NOMO-1 treated with DMSO at 0.1 percent for 48 hours (cell line): ENCODE measurements at regions not wholly inside any gene's neighbourhood (a gene's known extent, or its start where the extent isn't known, plus 50 kb on each side); places are given as distances from the start of the nearest gene placed in this dataset.

Experiments used
- DNase-seq: peaks from one replicate; lab custom pipeline; 2025; ENCODE audit not compliant: unreplicated experiment; lab: John Stamatoyannopoulos, UW

DNA sequence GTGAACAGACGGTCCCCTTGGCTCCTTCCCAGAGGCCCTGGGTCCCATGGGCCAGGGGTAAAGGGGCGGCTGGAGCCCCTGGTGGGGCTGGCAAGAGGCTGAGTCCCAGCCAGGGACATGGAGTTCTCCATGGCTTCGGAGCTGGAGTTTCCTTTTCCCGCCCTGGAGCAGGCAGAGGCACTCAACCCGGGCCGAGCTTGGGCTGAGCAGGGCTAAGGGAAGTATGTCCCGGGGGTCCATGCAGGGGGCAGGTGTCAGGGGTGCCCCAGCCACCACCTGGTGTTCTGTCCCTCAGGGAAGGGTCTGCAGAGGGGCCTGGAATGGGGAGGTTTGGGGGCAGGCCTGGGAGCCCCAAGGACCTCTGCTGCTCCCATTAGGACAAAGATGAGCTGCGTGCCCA lies 54.0 kb upstream of the TPM4 start:
- DNase-seq, result no peak

DNA sequence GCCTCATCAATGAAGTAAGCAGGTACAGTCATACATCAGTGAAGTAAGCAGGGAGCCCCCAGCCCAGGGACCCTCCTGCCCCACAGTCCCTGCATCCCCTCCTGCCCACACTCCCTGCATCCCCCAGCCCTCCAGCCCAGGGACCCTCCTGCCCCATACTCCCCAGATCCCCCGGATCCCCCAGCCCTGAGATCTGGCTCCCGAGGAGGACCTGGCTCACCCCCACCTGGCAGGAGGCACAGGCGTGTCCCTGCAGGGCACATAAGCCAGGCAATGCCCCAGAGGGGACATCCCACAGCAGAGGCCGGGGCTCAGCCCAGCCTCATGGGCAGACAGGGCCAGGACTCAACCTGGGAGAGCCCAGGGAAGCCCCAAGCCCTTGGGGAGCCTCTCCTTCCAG lies 53.6 kb upstream of the TPM4 start:
- DNase-seq, result no peak

GRCh38 chr19:16023146-16023915 lies 53.0 kb upstream of the TPM4 start:
- DNase-seq, result no peak

DNA sequence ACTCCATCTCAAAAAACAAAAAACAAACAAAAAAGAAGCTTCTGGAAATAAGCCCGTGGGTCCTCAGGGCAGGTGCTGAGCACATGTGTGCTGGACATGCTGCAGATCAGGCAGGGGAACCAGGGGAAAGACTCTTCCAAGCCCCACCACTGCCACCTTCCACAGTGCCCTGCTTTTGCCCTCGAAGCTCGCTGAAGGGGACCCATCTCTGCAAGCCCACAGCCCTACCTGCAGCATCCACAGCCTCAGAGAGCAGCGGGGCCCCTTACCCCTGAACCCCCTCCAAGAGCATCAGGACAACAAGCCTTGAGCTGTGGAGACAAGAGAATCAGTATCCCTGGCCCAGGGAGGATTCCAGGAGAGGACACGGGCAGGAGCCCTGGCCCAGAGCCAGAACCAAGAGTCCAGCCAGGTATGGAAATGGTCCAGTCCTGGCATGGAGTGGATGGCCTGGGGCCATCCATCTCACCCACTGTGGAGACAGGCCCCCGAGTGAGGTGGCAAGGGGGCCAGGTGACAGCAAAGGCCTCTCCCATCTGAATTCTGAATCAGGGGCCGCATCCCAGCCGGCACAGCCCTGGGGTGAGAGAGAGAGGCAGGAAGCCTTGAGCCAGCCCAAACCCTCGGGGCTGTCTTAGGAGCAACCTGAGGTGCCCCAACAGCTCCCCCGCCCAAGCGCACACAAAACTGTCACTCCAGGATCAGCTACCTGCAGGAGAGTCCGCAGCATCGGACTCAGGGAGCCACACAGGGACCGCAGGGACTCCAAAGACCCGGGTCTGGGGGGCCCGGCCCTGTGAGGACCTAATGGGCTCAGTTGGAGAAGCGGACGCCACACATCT lies 51.8 kb upstream of the TPM4 start:
- DNase-seq, result no peak

DNA sequence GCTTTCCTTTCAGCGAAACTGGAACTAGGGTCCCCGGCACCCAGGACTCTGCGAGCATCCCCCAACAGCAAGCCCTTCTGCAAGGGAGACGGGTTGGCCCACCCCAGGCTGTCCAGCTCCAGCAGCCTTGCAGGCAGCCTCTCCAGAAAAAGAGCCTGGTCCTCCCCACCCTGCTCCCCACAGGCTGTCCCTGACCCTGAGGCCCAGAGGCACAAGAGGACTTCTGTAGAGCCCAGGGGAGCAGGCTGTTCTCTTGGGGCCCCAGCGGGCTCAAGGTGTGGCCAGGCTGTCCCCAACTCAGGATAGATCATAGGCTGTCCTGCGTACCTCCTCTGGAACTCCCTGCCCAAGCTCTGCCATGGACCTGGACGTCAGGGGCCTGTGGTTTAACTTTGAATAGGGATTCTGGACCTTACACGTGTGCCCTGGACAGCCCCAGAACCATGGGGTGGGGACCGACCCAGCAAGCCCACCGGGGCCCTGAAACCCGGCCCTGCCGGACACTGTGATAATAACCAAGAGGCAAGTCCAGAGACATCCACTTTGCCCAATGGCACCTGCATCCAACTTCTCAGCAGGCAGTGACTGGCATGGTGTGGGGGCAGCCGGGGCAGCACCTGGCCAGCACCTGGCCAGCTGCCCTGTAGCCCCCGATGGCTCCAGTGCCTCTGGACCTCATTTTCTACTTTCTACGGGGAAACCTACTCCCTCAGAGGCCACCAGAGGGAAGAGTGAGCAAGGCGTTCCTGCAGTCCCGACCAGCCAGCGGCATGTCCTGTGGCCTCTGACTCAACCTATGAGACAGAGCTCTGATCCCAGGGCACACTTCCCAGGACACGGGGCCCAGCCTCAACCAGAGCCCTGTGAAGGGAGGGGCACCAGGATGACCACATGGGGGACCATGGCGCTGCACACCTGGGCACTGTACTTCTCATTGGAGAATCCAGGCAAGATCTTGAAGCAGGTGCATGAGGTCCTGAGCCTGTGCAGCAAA lies 50.9 kb upstream of the TPM4 start:
- DNase-seq, result peak; percentile 23

DNA sequence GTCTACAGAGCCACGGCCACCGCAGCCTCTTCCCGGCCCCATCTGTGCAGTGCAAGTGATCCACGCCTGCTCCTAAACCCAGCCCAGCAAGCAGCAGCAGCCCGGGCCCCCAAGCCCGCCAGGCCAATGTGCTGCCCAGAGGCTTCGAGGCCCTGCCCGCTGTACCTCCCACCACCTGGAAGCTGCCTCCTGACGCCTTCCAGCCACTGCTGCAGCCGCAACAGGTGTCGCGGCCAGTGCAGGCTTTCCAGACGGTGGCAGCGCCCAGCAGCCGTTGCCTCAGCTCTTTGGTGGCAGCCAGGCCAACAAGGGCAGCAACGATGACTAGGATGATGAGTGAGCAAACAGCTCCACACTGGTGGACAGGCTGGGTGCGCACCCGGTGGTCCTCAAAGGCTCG lies 50.2 kb upstream of the TPM4 start:
- no peak for DNase-seq
